GM12878 (cell line): ENCODE measurements at regions not wholly inside any gene's neighbourhood (a gene's known extent, or its start where the extent isn't known, plus 50 kb on each side); places are given as distances from the start of the nearest gene placed in this dataset.

Experiments used
- ATAC-seq: fragments of 200-7000 bp; cut with Tn5 transposase; 3 replicates; pipeline ENCODE4 v1.9.1; 2020; ENCODE audit warnings: mild to moderate bottlenecking, moderate library complexity
- BruUV-seq: library from RNA; stranded (reverse); fragments of 400-500 nt; replicated peaks from 2 replicates; lab custom pipeline; 2021; lab: Mats Ljungman, UMichigan
- CTCF ChIA-PET: fragments of 300-600 bp; sonication (Branson Sonifier 250); formaldehyde crosslinking; extraction: SDS; loops from one replicate; lab custom pipeline; 2021; ENCODE audit warnings: inconsistent platforms; lab: Yijun Ruan, JAX
- POLR2A ChIA-PET: fragments of 350-600 bp; formaldehyde crosslinking; extraction: SDS; loops from one replicate; lab custom pipeline; 2021; ENCODE audit warnings: inconsistent platforms; lab: Charles Lee
- RAD21 ChIA-PET: fragments of 300-600 bp; sonication (Branson Sonifier 250); formaldehyde crosslinking; loops from one replicate; lab custom pipeline; 2023; ENCODE audit warnings: antibody characterized with exemption; ENCODE audit not compliant: unreplicated experiment; lab: Charles Lee
- SMC1A ChIA-PET: fragments of 300-600 bp; sonication (Branson Sonifier 250); formaldehyde crosslinking; loops from one replicate; lab custom pipeline; 2023; ENCODE audit not compliant: unreplicated experiment, uncharacterized antibody; lab: Charles Lee
- DNase-seq: peaks from one replicate; pipeline ENCODE4 v3.0.0-alpha.2; 2011; ENCODE audit warnings: low read depth, low spot score
- FAIRE-seq: peaks from 3 replicates; lab custom pipeline; 2011; peaks lifted over from hg19 to GRCh38; lab: Jason Lieb, UNC
- H2AFZ ChIP-seq: 2 replicates; pipeline ENCODE4 v1.6.0; 2011; ENCODE audit warnings: low read depth, low read length, control low read depth; ENCODE audit not compliant: control insufficient read depth
- H3K27ac ChIP-seq: 2 replicates; pipeline ENCODE4 v1.5.1; 2011; ENCODE audit warnings: control low read depth; ENCODE audit not compliant: control insufficient read depth, insufficient read depth
- H3K27me3 ChIP-seq, 2 experiments: replicated peaks in 1 of 2; 2 replicates each; pipeline versions ENCODE4 v1.6.0 to v1.6.1; 2011; ENCODE audit warnings: low read length in 1 of 2; ENCODE audit not compliant: control insufficient read depth in 2 of 2, insufficient read depth in 2 of 2
- H3K36me3 ChIP-seq, 2 experiments: 2 replicates each; pipeline ENCODE4 v1.5.1; 2011; ENCODE audit warnings: low read length in 1 of 2; ENCODE audit not compliant: control insufficient read depth in 2 of 2, insufficient read depth in 2 of 2
- H3K4me1 ChIP-seq: 2 replicates; pipeline ENCODE4 v1.6.1; 2011; ENCODE audit warnings: mild to moderate bottlenecking, low read length, moderate library complexity, mixed read lengths; ENCODE audit not compliant: control insufficient read depth, insufficient read depth
- H3K4me2 ChIP-seq: 2 replicates; pipeline ENCODE4 v1.6.0; 2011; ENCODE audit warnings: control low read depth; ENCODE audit not compliant: control insufficient read depth, insufficient read depth
- H3K4me3 ChIP-seq: fragments of 200-600 bp; sonication (generic); 2 replicates; pipeline ENCODE4 v1.5.1; 2016
- H3K79me2 ChIP-seq: 2 replicates; pipeline ENCODE4 v1.6.0; 2011; ENCODE audit warnings: low read length; ENCODE audit not compliant: control insufficient read depth, insufficient read depth
- H3K9ac ChIP-seq: 2 replicates; pipeline ENCODE4 v1.8.0; 2011; ENCODE audit warnings: low read length, control low read depth, mixed read lengths; ENCODE audit not compliant: control insufficient read depth, insufficient read depth
- H3K9me3 ChIP-seq: replicated peaks from 3 replicates; pipeline ENCODE4 v1.5.1; 2011; ENCODE audit warnings: mild to moderate bottlenecking, low read length; ENCODE audit not compliant: control insufficient read depth, insufficient read depth
- H4K20me1 ChIP-seq: 2 replicates; pipeline ENCODE4 v1.6.0; 2011; ENCODE audit not compliant: control insufficient read depth, insufficient read depth
- ATF2 ChIP-seq: IDR thresholded peaks from 2 replicates; pipeline ENCODE4 v1.6.1; 2012; ENCODE audit warnings: low read length, inconsistent platforms
- CHD1 ChIP-seq: IDR thresholded peaks from 2 replicates; pipeline ENCODE4 v1.6.1; 2012; ENCODE audit warnings: low read depth, low read length, improper control_type of control experiment
- EED ChIP-seq: sonication (generic); IDR thresholded peaks from 2 replicates; pipeline ENCODE4 v1.6.1; 2016; ENCODE audit warnings: antibody characterized with exemption, low read depth
- FOXM1 ChIP-seq: IDR thresholded peaks from 2 replicates; pipeline ENCODE4 v1.6.1; 2012; ENCODE audit warnings: low read depth, mild to moderate bottlenecking, inconsistent platforms, low read length, moderate library complexity
- GABPA ChIP-seq: IDR thresholded peaks from 2 replicates; pipeline ENCODE4 v1.6.1; 2014; ENCODE audit warnings: antibody characterized with exemption, low read depth, mild to moderate bottlenecking, inconsistent platforms
- HSF1 ChIP-seq: fragments of 150-350 bp; IDR thresholded peaks from 2 replicates; pipeline ENCODE4 v1.6.1; 2014; ENCODE audit warnings: mild to moderate bottlenecking, low read depth, low read length
- IKZF2 ChIP-seq, 2 experiments: fragments of 450-650 bp; IDR thresholded peaks; 2 replicates each; pipeline ENCODE4 v1.6.1; 2017; ENCODE audit warnings: mild to moderate bottlenecking in 2 of 2, moderate library complexity in 2 of 2
- IRF4 ChIP-seq: IDR thresholded peaks from 2 replicates; pipeline ENCODE4 v1.6.1; 2011; ENCODE audit warnings: low read depth, low read length
- MTA3 ChIP-seq: IDR thresholded peaks from 2 replicates; pipeline ENCODE4 v1.6.1; 2012; ENCODE audit warnings: low read length, inconsistent platforms, borderline replicate concordance
- MYC ChIP-seq: IDR thresholded peaks from 2 replicates; pipeline ENCODE4 v1.6.1; 2011; ENCODE audit warnings: mild to moderate bottlenecking, low read length, moderate library complexity, inconsistent platforms; ENCODE audit not compliant: insufficient read depth, insufficient replicate concordance, insufficient read length, severe bottlenecking
- NR2F1 ChIP-seq: fragments of 450-650 bp; conservative IDR thresholded peaks from 2 replicates; pipeline ENCODE4 v1.6.1; 2017; ENCODE audit warnings: mild to moderate bottlenecking
- POLR2A ChIP-seq: IDR thresholded peaks from 2 replicates; pipeline ENCODE4 v1.6.1; 2011; ENCODE audit warnings: low read depth, mild to moderate bottlenecking, low read length
- RB1 ChIP-seq: fragments of 450-650 bp; formaldehyde crosslinking; IDR thresholded peaks from 2 replicates; pipeline ENCODE4 v1.6.1; 2017; ENCODE audit warnings: mild to moderate bottlenecking, borderline replicate concordance
- RCOR1 ChIP-seq: conservative IDR thresholded peaks from 2 replicates; pipeline ENCODE4 v1.6.1; 2012; ENCODE audit warnings: low read depth, low read length, improper control_type of control experiment
- YBX1 ChIP-seq: fragments of 450-650 bp; IDR thresholded peaks from 2 replicates; pipeline ENCODE4 v1.6.1; 2016; ENCODE audit warnings: antibody characterized with exemption
- ZNF687 ChIP-seq: fragments of 450-650 bp; IDR thresholded peaks from 2 replicates; pipeline ENCODE4 v1.6.1; 2017; ENCODE audit warnings: mild to moderate bottlenecking, moderate library complexity
- WGBS: methylation state at CpG from one replicate; pipeline ENCODE4 v1.1.6; 2016; ENCODE audit warnings: low lambda C conversion rate; ENCODE audit not compliant: insufficient replicate concordance, insufficient coverage; ENCODE audit errors: missing lambda C conversion rate; 5-methylcytosine and 5-hydroxymethylcytosine counted together
- in situ Hi-C: fragments of 300-500 bp; cut with MboI; formaldehyde crosslinking; loops from 9 replicates; pipeline ENCODE4 v1.14.3; 2018; ENCODE audit warnings: mixed read lengths
- intact Hi-C: fragments of 100-400 bp; cut with micrococcal nuclease; formaldehyde crosslinking; loops from one replicate; pipeline ENCODE4 v1.14.2; 2022; ENCODE audit not compliant: unreplicated experiment

DNA sequence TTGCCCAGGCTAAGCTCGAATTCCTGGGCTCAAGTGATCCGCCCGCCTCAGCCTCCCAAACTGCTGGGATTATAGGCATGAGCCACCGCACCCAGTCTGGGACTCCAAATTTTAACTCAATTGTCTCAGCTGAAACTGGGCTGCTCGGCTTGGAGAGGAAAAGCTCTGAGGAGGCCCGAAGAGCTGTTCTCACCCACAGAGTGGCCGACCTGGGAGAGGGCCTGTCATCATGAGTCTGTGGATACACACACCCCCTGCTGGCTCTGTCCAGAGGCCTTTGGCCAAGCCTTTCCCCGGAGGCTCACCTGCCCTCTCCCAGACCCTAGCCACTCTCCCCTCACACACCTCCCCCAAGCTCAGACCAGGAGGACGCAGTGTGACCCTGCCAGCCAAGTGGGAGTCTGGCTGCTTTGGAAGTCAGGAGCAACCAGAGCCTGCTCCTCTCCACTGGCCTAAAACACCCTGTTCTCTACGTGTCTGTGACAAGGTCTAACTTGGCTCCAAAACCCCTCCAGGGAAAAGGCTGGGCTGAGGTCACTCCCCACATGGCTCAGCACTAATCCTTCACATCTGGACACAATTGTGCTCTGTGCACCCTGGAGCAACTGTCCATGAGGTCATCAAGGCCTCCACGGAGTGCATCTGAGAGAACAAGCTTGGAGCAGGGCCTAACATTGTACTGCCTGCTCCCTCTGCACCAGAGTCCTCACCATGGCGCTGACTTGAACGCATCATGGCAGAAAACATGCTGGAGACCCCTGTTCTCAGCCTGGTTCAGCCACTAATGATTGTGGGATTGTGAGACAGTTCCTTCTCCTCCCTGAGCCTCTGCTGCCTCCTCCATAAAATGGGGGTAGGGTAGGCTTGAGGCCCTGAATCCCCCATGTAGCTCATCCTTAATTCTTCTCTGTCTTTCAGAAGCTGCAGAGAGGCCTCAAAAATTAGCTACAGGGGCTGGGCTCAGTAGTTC is 49.9 kb upstream of the RAB6C start:
- RAD21 ChIA-PET = no interaction called here
- H3K79me2 ChIP-seq = no peaks in the 10 kb centered on the region
- no peaks in the 10 kb centered on the region for H3K36me3 ChIP-seq
- SMC1A ChIA-PET = no interaction called here
- BruUV-seq = no TSS peak
- no peak overlapping the region for H3K4me2 ChIP-seq
- DNase-seq = no peak
- POLR2A ChIA-PET = no interaction called here
- H3K27me3 ChIP-seq = no peaks in the 10 kb centered on the region; a peak in 2 of 4 replicates
- no peaks in the 10 kb centered on the region for H4K20me1 ChIP-seq
- CTCF ChIA-PET = no interaction called here
- no peak overlapping the region for H3K4me3 ChIP-seq
- no peaks in the 10 kb centered on the region for H3K9me3 ChIP-seq
- no peak overlapping the region for H2AFZ ChIP-seq
- H3K4me1 ChIP-seq = no peaks in the 10 kb centered on the region
- no peak overlapping the region for H3K9ac ChIP-seq
- WGBS = 27% methylated on average over 13 of the region's 13 CpGs
- no peak for ATAC-seq
- no peak overlapping the region for H3K27ac ChIP-seq
- intact Hi-C loops = loop anchor here (10.0 kb wide), 1 partner anchor 1605 kb away; no protein-coding TSS in a partner anchor
- in situ Hi-C loops = loop anchor here (10.0 kb wide), 1 partner anchor 1225 kb away; no protein-coding TSS in a partner anchor
- FAIRE-seq = no peak
- TF ChIP-seq GABPA = no peak
- no peak for TF ChIP-seq HSF1
- TF ChIP-seq CHD1 = no peak
- TF ChIP-seq IKZF2 (IDR thresholded peaks at IDR 0.05) = no peak
- TF ChIP-seq FOXM1 = no peak
- TF ChIP-seq IRF4 = no peak
- TF ChIP-seq YBX1 = no peak
- TF ChIP-seq RCOR1 = no peak
- TF ChIP-seq ATF2 = no peak
- no peak for TF ChIP-seq MYC
- no peak for TF ChIP-seq MTA3
- TF ChIP-seq RB1 = no peak
- TF ChIP-seq POLR2A = no peak
- no peak for TF ChIP-seq ZNF687
- TF ChIP-seq EED = no peak
- TF ChIP-seq NR2F1 = no peak
